Adrenal gland (tissue), 5 donors: ENCODE measurements at regions not wholly inside any gene's neighbourhood (a gene's known extent, or its start where the extent isn't known, plus 50 kb on each side); places are given as distances from the start of the nearest gene placed in this dataset.

ENCODE experiments used
- POLR2A ChIP-seq, 2 donors: fragments of 450-650 bp; IDR thresholded peaks; one replicate each; pipeline ENCODE4 v1.6.1; 2017; ENCODE audit warnings: antibody characterized with exemption in 2 of 2, mild to moderate bottlenecking in 2 of 2, moderate library complexity in 1 of 2
- TF ChIP-seq, protein P1 (sequence below), 6 experiments: fragments of 450-650 bp in 4 of 6; fragments of 200-600 bp in 2 of 6; sonication (generic) in 1 of 6; IDR thresholded peaks; 1 replicate in 5 of 6; 2 replicates in 1 of 6; pipeline versions ENCODE4 v1.5.1 to v1.8.0; 2016 to 2021; ENCODE audit warnings: antibody characterized with exemption in 6 of 6, mild to moderate bottlenecking in 2 of 6, moderate library complexity in 1 of 6
- donor health status: DM: no; HTN: no; CAD: no.

DNA sequence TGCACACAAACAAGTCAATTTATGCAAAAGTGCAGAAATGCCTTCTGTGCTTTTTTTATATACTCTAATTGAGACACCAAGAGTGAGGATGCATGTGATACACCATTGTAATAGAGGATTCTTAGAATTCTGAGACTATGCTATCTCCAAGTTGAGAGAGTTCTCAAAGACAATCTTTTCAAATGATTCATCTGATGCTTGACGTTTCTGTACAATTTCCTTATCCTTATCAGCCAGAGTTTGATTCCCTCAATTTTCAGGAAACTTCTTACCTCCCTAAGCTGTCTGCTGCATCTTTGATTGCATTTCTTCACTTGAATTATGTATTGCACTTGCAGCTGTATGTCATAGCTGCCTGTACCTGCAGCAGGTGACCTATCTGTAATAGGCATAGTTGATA is 211.3 kb upstream of the SPAG17 start:
- TF ChIP-seq, protein P1, sequence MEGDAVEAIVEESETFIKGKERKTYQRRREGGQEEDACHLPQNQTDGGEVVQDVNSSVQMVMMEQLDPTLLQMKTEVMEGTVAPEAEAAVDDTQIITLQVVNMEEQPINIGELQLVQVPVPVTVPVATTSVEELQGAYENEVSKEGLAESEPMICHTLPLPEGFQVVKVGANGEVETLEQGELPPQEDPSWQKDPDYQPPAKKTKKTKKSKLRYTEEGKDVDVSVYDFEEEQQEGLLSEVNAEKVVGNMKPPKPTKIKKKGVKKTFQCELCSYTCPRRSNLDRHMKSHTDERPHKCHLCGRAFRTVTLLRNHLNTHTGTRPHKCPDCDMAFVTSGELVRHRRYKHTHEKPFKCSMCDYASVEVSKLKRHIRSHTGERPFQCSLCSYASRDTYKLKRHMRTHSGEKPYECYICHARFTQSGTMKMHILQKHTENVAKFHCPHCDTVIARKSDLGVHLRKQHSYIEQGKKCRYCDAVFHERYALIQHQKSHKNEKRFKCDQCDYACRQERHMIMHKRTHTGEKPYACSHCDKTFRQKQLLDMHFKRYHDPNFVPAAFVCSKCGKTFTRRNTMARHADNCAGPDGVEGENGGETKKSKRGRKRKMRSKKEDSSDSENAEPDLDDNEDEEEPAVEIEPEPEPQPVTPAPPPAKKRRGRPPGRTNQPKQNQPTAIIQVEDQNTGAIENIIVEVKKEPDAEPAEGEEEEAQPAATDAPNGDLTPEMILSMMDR (IDR thresholded peaks at IDR 0.05): no peak
- no peak for TF ChIP-seq POLR2A (IDR thresholded peaks at IDR 0.05)
